GM10266 (cell line): ENCODE measurements at regions not wholly inside any gene's neighbourhood (a gene's known extent, or its start where the extent isn't known, plus 50 kb on each side); places are given as distances from the start of the nearest gene placed in this dataset.

ENCODE experiments used
- DNase-seq: peaks from one replicate; pipeline ENCODE4 v3.0.0; 2012; ENCODE audit errors: extremely low spot score
- CTCF ChIP-seq: IDR thresholded peaks from 2 replicates; pipeline ENCODE4 v1.5.1; 2012; ENCODE audit warnings: mild to moderate bottlenecking, low read depth; ENCODE audit not compliant: control insufficient read depth, insufficient read depth; ENCODE audit errors: missing control alignments

GRCh38 chr2:19759880-19760279 is 141.9 kb downstream of the TTC32 start:
- DNase-seq: no peak
- TF ChIP-seq CTCF: no peak

- no peak for TF ChIP-seq CTCF
- no peak for DNase-seq
Observed at GRCh38 chr2:19758658-19759057, 143.1 kb downstream of the TTC32 start.

- no peak for DNase-seq
- TF ChIP-seq CTCF: no peak
Observed at GRCh38 chr2:19757586-19757985, 144.2 kb downstream of the TTC32 start.

GRCh38 chr2:19754907-19755306 is 146.9 kb downstream of the TTC32 start:
- no peak for DNase-seq
- no peak for TF ChIP-seq CTCF

GRCh38 chr2:19753818-19754217 is 148.0 kb downstream of the TTC32 start:
- no peak for DNase-seq
- TF ChIP-seq CTCF: no peak

- DNase-seq: no peak
- TF ChIP-seq CTCF: no peak
Observed at GRCh38 chr2:19753314-19753713, 148.5 kb downstream of the TTC32 start.

GRCh38 chr2:19752500-19752899 is 149.3 kb downstream of the TTC32 start:
- TF ChIP-seq CTCF: no peak
- no peak for DNase-seq
